ENCODE measurements at regions not wholly inside any gene's neighbourhood (a gene's known extent, or its start where the extent isn't known, plus 50 kb on each side); places are given as distances from the start of the nearest gene placed in this dataset.

- TF ChIP-seq CTCF (IDR thresholded peaks at IDR 0.05; ENCODE audit: borderline replicate concordance, extremely low read depth, low read length, poor library complexity, severe bottlenecking) = no peak
- no peak for TF ChIP-seq EZH2 (IDR thresholded peaks at IDR 0.05; ENCODE audit: borderline replicate concordance, low read depth, low read length, severe bottlenecking)
Measured at GRCh38 chr5:158463188-158463587, 604.2 kb upstream of the CLINT1 start.
